ENCODE measurements at regions not wholly inside any gene's neighbourhood (a gene's known extent, or its start where the extent isn't known, plus 50 kb on each side); places are given as distances from the start of the nearest gene placed in this dataset.

DNA sequence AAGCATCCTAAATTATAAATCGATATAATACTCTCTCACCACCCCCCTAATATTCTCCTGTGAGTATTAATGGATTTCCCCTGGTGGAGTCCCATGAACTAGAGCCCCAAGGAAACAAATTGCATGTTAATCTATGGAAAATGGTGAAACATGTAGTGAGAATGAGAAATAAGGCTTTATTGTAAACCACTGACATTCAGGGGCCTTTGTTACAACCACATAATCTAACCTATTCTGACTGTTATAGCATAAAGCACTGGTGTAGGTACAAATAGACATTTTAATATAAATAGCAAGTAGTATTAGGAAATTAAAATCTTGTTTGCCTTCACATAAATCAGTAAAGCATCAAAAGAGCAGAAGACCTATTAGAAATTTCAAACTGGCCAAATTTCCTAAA lies 65.3 kb upstream of the TLK1 start:
- TF ChIP-seq, protein P1, sequence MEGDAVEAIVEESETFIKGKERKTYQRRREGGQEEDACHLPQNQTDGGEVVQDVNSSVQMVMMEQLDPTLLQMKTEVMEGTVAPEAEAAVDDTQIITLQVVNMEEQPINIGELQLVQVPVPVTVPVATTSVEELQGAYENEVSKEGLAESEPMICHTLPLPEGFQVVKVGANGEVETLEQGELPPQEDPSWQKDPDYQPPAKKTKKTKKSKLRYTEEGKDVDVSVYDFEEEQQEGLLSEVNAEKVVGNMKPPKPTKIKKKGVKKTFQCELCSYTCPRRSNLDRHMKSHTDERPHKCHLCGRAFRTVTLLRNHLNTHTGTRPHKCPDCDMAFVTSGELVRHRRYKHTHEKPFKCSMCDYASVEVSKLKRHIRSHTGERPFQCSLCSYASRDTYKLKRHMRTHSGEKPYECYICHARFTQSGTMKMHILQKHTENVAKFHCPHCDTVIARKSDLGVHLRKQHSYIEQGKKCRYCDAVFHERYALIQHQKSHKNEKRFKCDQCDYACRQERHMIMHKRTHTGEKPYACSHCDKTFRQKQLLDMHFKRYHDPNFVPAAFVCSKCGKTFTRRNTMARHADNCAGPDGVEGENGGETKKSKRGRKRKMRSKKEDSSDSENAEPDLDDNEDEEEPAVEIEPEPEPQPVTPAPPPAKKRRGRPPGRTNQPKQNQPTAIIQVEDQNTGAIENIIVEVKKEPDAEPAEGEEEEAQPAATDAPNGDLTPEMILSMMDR (IDR thresholded peaks at IDR 0.05), result no peak
- TF ChIP-seq POLR2A (IDR thresholded peaks at IDR 0.05), result no peak
